Endothelial cell of umbilical vein (primary cell): ENCODE measurements at regions not wholly inside any gene's neighbourhood (a gene's known extent, or its start where the extent isn't known, plus 50 kb on each side); places are given as distances from the start of the nearest gene placed in this dataset.

Experiments
- BruUV-seq: library from RNA; stranded (reverse); fragments of 400-500 nt; replicated peaks from 2 replicates; lab custom pipeline; 2021; lab: Mats Ljungman, UMichigan
- CTCF ChIA-PET: fragments of 300-600, 350-600 bp; sonication (Branson Sonifier 250); formaldehyde crosslinking; loops from one replicate; lab custom pipeline; 2021; ENCODE audit warnings: antibody characterized with exemption, inconsistent platforms; lab: Charles Lee
- POLR2A ChIA-PET: fragments of 300-600, 350-600 bp; sonication (Branson Sonifier 250); formaldehyde crosslinking; loops from one replicate; lab custom pipeline; 2021; ENCODE audit warnings: antibody characterized with exemption, inconsistent platforms; lab: Charles Lee
- DNase-seq: peaks from one replicate; pipeline ENCODE4 v3.0.0-alpha.2; 2011; ENCODE audit warnings: low read depth, low spot score
- FAIRE-seq: peaks from 2 replicates; lab custom pipeline; 2011; peaks lifted over from hg19 to GRCh38; lab: Jason Lieb, UNC
- H2AFZ ChIP-seq: 2 replicates; pipeline ENCODE4 v1.6.0; 2012; ENCODE audit warnings: low read depth, low read length, control low read depth, inconsistent platforms
- H3K27ac ChIP-seq: 2 replicates; pipeline ENCODE4 v1.5.1; 2011; ENCODE audit warnings: low read depth, mild to moderate bottlenecking, control low read depth, low read length, moderate library complexity; ENCODE audit not compliant: insufficient read depth
- H3K27me3 ChIP-seq, 2 experiments: 2 replicates each; pipeline versions ENCODE4 v1.6.0 to v1.6.1; 2011; ENCODE audit warnings: low read length in 2 of 2, mixed read lengths in 1 of 2; ENCODE audit not compliant: control insufficient read depth in 2 of 2, insufficient read depth in 2 of 2
- H3K36me3 ChIP-seq, 2 experiments: 2 replicates in 1 of 2; 3 replicates in 1 of 2; pipeline ENCODE4 v1.5.1; 2011; ENCODE audit warnings: low read length in 2 of 2, mild to moderate bottlenecking in 1 of 2, moderate library complexity in 1 of 2; ENCODE audit not compliant: control insufficient read depth in 2 of 2, insufficient read depth in 2 of 2; ENCODE audit errors: extremely low read depth in 1 of 2
- H3K4me1 ChIP-seq: 3 replicates; pipeline ENCODE4 v1.5.1; 2011; ENCODE audit warnings: mild to moderate bottlenecking, low read length; ENCODE audit not compliant: control insufficient read depth, insufficient read depth; ENCODE audit errors: extremely low read depth
- H3K4me2 ChIP-seq: 2 replicates; pipeline ENCODE4 v1.6.1; 2011; ENCODE audit warnings: low read length, control low read depth, mixed read lengths; ENCODE audit not compliant: insufficient read depth
- H3K4me3 ChIP-seq, 3 experiments: fragments of 200-600 bp in 1 of 3; sonication (generic), shearing (Covaris generic) in 1 of 3; replicated peaks in 1 of 3; 2 replicates each; pipeline ENCODE4 v1.5.1; 2011 to 2016; ENCODE audit warnings: control low read depth in 3 of 3, low read length in 3 of 3, mild to moderate bottlenecking in 2 of 3, inconsistent platforms in 1 of 3, low read depth in 1 of 3, moderate library complexity in 1 of 3; ENCODE audit not compliant: insufficient read depth in 1 of 3
- H3K79me2 ChIP-seq: 2 replicates; pipeline ENCODE4 v1.6.0; 2012; ENCODE audit warnings: low read length, inconsistent platforms; ENCODE audit not compliant: control insufficient read depth, insufficient read depth
- H3K9ac ChIP-seq: replicated peaks from 2 replicates; pipeline ENCODE3; 2011; ENCODE audit warnings: low read length, control low read depth; ENCODE audit not compliant: insufficient read depth; ENCODE audit errors: extremely low read depth
- H3K9me1 ChIP-seq: replicated peaks from 3 replicates; pipeline ENCODE4 v1.6.0; 2011; ENCODE audit warnings: mild to moderate bottlenecking, low read length; ENCODE audit not compliant: control insufficient read depth, insufficient read depth; ENCODE audit errors: extremely low read depth
- H3K9me3 ChIP-seq: replicated peaks from 2 replicates; pipeline ENCODE4 v1.5.1; 2012; ENCODE audit warnings: low read length, inconsistent platforms; ENCODE audit not compliant: control insufficient read depth, insufficient read depth
- H4K20me1 ChIP-seq: replicated peaks from 2 replicates; pipeline ENCODE3; 2011; ENCODE audit warnings: mild to moderate bottlenecking, low read length; ENCODE audit not compliant: control insufficient read depth, insufficient read depth; ENCODE audit errors: extremely low read depth
- EZH2 ChIP-seq: IDR thresholded peaks from 2 replicates; pipeline ENCODE4 v1.6.1; 2012; ENCODE audit warnings: borderline replicate concordance, low read depth, mild to moderate bottlenecking, moderate library complexity, low read length, inconsistent platforms; ENCODE audit not compliant: severe bottlenecking
- FOS ChIP-seq: IDR thresholded peaks from 2 replicates; pipeline ENCODE4 v1.6.1; 2011; ENCODE audit warnings: mild to moderate bottlenecking, low read length, moderate library complexity, borderline replicate concordance; ENCODE audit not compliant: insufficient read depth
- GATA2 ChIP-seq: IDR thresholded peaks from 2 replicates; pipeline ENCODE4 v1.7.0; 2011; ENCODE audit warnings: low read depth, mild to moderate bottlenecking, moderate library complexity, mixed read lengths, low read length; ENCODE audit not compliant: insufficient read length, insufficient read depth
- JUN ChIP-seq: IDR thresholded peaks from 2 replicates; pipeline ENCODE4 v1.6.1; 2011; ENCODE audit warnings: borderline replicate concordance, low read depth; ENCODE audit not compliant: insufficient read length, insufficient read depth
- MYC ChIP-seq: IDR thresholded peaks from one replicate; pipeline ENCODE4 v1.6.1; 2011; ENCODE audit warnings: mild to moderate bottlenecking, low read depth, low read length
- POLR2A ChIP-seq: IDR thresholded peaks from 2 replicates; pipeline ENCODE4 v1.6.1; 2012; ENCODE audit warnings: low read depth, mild to moderate bottlenecking, control low read depth, low read length
- POLR2AphosphoS5 ChIP-seq: IDR thresholded peaks from 2 replicates; pipeline ENCODE4 v1.6.1; 2012; ENCODE audit warnings: low read depth, mild to moderate bottlenecking, control low read depth, low read length, moderate library complexity; ENCODE audit not compliant: insufficient read depth
- dilution Hi-C: fragments of 300-500 bp; cut with MboI; formaldehyde crosslinking; loops from one replicate; pipeline ENCODE4 v1.15.0; 2019; ENCODE audit warnings: low sequenced_read_pairs; ENCODE audit not compliant: extremely low pct_ligation_motif_present
- intact Hi-C: fragments of 100-400 bp; cut with micrococcal nuclease; formaldehyde crosslinking; loops from one replicate; pipeline ENCODE4 v1.10.0; 2022
- TF ChIP-seq, protein P1 (sequence below), 2 donors: IDR thresholded peaks; 1 replicate in 1 of 2; 2 replicates in 1 of 2; pipeline ENCODE4 v1.5.1; 2011; ENCODE audit warnings: low read length in 2 of 2, mild to moderate bottlenecking in 2 of 2, moderate library complexity in 2 of 2, control low read depth in 1 of 2, inconsistent platforms in 1 of 2, low read depth in 1 of 2; ENCODE audit not compliant: insufficient read depth in 1 of 2; ENCODE audit errors: extremely low read depth in 1 of 2
- TF ChIP-seq, protein P2 (sequence below): IDR thresholded peaks from 2 replicates; pipeline ENCODE4 v1.6.1; 2011; ENCODE audit not compliant: insufficient read depth, insufficient read length

- FAIRE-seq (no peak), DNase-seq (no peak)
- no peak overlapping the region for H3K4me2 ChIP-seq
- BruUV-seq, result no TSS peak
- intact Hi-C loops, result no loop called here
- H3K27me3 ChIP-seq, result no peaks in the 10 kb centered on the region
- H3K9ac ChIP-seq, result no peak overlapping the region
- no peaks in the 10 kb centered on the region for H3K9me3 ChIP-seq
- no peaks in the 10 kb centered on the region for H4K20me1 ChIP-seq
- H3K79me2 ChIP-seq, result no peaks in the 10 kb centered on the region
- TF ChIP-seq GATA2 (no peak), POLR2AphosphoS5 (no peak), MYC (no peak), POLR2A (no peak), FOS (no peak), EZH2 (no peak), JUN (no peak)
- TF ChIP-seq, protein P1, sequence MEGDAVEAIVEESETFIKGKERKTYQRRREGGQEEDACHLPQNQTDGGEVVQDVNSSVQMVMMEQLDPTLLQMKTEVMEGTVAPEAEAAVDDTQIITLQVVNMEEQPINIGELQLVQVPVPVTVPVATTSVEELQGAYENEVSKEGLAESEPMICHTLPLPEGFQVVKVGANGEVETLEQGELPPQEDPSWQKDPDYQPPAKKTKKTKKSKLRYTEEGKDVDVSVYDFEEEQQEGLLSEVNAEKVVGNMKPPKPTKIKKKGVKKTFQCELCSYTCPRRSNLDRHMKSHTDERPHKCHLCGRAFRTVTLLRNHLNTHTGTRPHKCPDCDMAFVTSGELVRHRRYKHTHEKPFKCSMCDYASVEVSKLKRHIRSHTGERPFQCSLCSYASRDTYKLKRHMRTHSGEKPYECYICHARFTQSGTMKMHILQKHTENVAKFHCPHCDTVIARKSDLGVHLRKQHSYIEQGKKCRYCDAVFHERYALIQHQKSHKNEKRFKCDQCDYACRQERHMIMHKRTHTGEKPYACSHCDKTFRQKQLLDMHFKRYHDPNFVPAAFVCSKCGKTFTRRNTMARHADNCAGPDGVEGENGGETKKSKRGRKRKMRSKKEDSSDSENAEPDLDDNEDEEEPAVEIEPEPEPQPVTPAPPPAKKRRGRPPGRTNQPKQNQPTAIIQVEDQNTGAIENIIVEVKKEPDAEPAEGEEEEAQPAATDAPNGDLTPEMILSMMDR (IDR thresholded peaks at IDR 0.05; ENCODE audit: extremely low read depth in 1 of 2, insufficient read depth in 1 of 2, low read depth in 1 of 2, low read length in 2 of 2), result no peak
- TF ChIP-seq, protein P2, sequence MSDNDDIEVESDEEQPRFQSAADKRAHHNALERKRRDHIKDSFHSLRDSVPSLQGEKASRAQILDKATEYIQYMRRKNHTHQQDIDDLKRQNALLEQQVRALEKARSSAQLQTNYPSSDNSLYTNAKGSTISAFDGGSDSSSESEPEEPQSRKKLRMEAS, result no peak
- no peak overlapping the region for H2AFZ ChIP-seq
- H3K4me1 ChIP-seq, result peaks cover 9% of the 10 kb centered on the region
- H3K9me1 ChIP-seq, result no peaks in the 10 kb centered on the region
- CTCF ChIA-PET, result interaction anchor here (1.3 kb wide), 1 partner anchor 15 kb away, joined by 3 read pairs; no protein-coding TSS in a partner anchor
- dilution Hi-C loops, result no loop called here
- POLR2A ChIA-PET, result no interaction called here
- no peak overlapping the region for H3K27ac ChIP-seq
- no peak overlapping the region for H3K4me3 ChIP-seq
- H3K36me3 ChIP-seq, result no peaks in the 10 kb centered on the region
Observed at GRCh38 chr12:105861227-105861626, 277.5 kb downstream of the NUAK1 start.
